BLaER1 (cell line): ENCODE measurements at regions not wholly inside any gene's neighbourhood (a gene's known extent, or its start where the extent isn't known, plus 50 kb on each side); places are given as distances from the start of the nearest gene placed in this dataset.
"Not testable (repeated sequence)": the region's sequence is repeated elsewhere in the genome, so short reads cannot be mapped to it uniquely, and the experiment has no call there.

Source experiments
- H3K27ac ChIP-seq: shearing (Covaris generic); formaldehyde crosslinking; 2 replicates; pipeline ENCODE4 v1.8.1; 2022
- H3K27me3 ChIP-seq: shearing (Covaris generic); formaldehyde crosslinking; 2 replicates; pipeline ENCODE4 v1.8.1; 2022
- H3K36me3 ChIP-seq: shearing (Covaris generic); formaldehyde crosslinking; 2 replicates; pipeline ENCODE4 v1.8.1; 2022
- H3K4me1 ChIP-seq: shearing (Covaris generic); formaldehyde crosslinking; 2 replicates; pipeline ENCODE4 v1.8.1; 2022
- H3K4me2 ChIP-seq: shearing (Covaris generic); formaldehyde crosslinking; 2 replicates; pipeline ENCODE4 v1.8.1; 2022
- H3K4me3 ChIP-seq: shearing (Covaris generic); formaldehyde crosslinking; 2 replicates; pipeline ENCODE4 v1.8.1; 2022
- H3K9ac ChIP-seq: shearing (Covaris generic); formaldehyde crosslinking; 2 replicates; pipeline ENCODE4 v1.8.1; 2022
- H3K9me3 ChIP-seq: shearing (Covaris generic); formaldehyde crosslinking; 2 replicates; pipeline ENCODE4 v1.8.1; 2022
- H4K20me1 ChIP-seq: shearing (Covaris generic); formaldehyde crosslinking; 2 replicates; pipeline ENCODE4 v1.8.1; 2022
- Cebpa-rat ChIP-seq: shearing (Covaris generic); IDR thresholded peaks from 2 replicates; pipeline ENCODE4 v1.8.1; 2022

GRCh38 chr3:31196261-31196660 lies 301.8 kb upstream of the GADL1 start:
- no peak overlapping the region for H3K9ac ChIP-seq
- no peak overlapping the region for H3K4me3 ChIP-seq
- no peak for TF ChIP-seq Cebpa-rat
- H3K4me1 ChIP-seq, result no peaks in the 10 kb centered on the region
- H3K36me3 ChIP-seq, result no peaks in the 10 kb centered on the region
- no peak overlapping the region for H3K4me2 ChIP-seq
- peaks cover 8% of the 10 kb centered on the region for H3K9me3 ChIP-seq
- H4K20me1 ChIP-seq, result no peaks in the 10 kb centered on the region
- no peak overlapping the region for H3K27ac ChIP-seq
- H3K27me3 ChIP-seq, result no peaks in the 10 kb centered on the region

- no peak overlapping the region for H3K9ac ChIP-seq
Observed at GRCh38 chr3:31196881-31197364, 302.5 kb upstream of the GADL1 start.

DNA sequence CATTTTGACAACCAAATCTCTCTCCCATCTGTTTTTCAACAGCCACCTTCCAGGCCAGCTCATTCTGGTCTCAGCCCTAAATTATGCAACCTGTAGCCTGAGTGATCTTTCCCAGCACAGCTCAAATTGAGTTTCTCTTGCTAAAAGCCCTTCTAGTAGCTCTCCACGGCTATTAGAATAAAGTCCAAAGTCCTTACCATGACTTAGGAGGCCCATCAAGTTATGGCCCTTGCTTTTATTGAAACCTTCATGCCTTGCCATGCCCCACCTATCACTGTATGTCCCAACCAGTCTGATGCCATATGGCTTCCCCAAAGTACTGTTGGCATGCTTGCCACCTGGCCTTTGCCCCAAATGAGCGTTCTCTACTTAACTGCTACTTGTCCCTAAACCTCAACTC lies 303.5 kb upstream of the GADL1 start:
- no peak overlapping the region for H3K9ac ChIP-seq
- peaks cover 12% of the 10 kb centered on the region for H3K9me3 ChIP-seq
- H3K36me3 ChIP-seq, result no peaks in the 10 kb centered on the region
- no peak for TF ChIP-seq Cebpa-rat
- H4K20me1 ChIP-seq, result no peaks in the 10 kb centered on the region
- H3K4me1 ChIP-seq, result no peaks in the 10 kb centered on the region
- no peak overlapping the region for H3K27ac ChIP-seq
- H3K27me3 ChIP-seq, result no peaks in the 10 kb centered on the region
- no peak overlapping the region for H3K4me2 ChIP-seq
- H3K4me3 ChIP-seq, result no peak overlapping the region

More at GRCh38 chr3:31196881-31197364, 302.5 kb upstream of the GADL1 start:
- Histone ChIP-seq H3K4me1 (no peaks in the 10 kb centered on the region), H3K27ac (no peak overlapping the region), H4K20me1 (no peaks in the 10 kb centered on the region), H3K9me3 (peaks cover 8% of the 10 kb centered on the region), H3K36me3 (no peaks in the 10 kb centered on the region), H3K27me3 (no peaks in the 10 kb centered on the region), H3K4me2 (no peak overlapping the region), H3K4me3 (no peak overlapping the region)
- TF ChIP-seq Cebpa-rat, result no peak

GRCh38 chr3:31198890-31199289 lies 304.4 kb upstream of the GADL1 start:
- TF ChIP-seq Cebpa-rat, result no peak

DNA sequence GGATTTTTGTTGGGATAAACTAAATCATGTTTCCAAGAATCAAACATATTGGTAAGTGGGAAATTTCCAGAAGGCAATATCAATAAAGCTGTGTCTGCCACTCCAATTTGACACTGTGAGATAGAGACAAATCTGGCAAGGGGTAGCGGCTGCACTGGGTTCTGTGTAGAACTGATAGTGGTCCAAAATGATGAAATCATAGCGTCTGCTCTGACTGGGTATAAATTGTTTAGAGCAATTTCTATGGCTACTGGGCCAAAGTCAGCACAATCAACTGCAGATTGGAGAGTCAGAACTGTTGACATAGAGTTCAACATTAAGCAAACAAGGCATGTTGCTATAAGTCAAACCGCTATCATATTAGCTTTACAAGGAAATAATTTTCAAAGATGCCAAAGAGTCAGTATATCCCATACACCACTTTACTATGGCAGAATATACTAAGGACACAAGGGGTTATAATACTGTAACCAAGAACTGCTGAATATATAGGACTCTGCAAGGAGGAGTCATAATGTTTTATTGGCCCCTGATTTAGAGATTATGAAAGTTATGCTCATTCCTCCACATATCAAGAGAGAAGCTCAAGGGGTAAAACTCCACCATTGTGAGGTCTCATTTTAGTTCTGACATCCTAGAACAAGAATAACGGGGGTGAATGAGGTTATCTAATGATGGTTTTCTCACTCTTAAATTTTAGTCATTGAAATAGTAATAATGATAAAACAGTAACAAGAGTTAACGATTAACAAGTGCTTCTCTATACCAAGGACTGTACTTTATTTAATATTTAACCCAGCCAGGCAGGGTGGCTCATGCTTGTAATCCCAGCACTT lies 309.7 kb upstream of the GADL1 start:
- Histone ChIP-seq H3K27me3 (no peaks in the 10 kb centered on the region), H3K36me3 (no peaks in the 10 kb centered on the region), H3K4me1 (no peaks in the 10 kb centered on the region), H3K4me2 (no peak overlapping the region), H3K4me3 (no peak overlapping the region), H3K27ac (no peak overlapping the region), H4K20me1 (no peaks in the 10 kb centered on the region), H3K9me3 (peaks cover 58% of the 10 kb centered on the region), H3K9ac (no peak overlapping the region)
- TF ChIP-seq Cebpa-rat, result no peak

More at GRCh38 chr3:31198890-31199289, 304.4 kb upstream of the GADL1 start:
- Histone ChIP-seq H3K27me3 (no peaks in the 10 kb centered on the region), H3K4me3 (no peak overlapping the region), H3K36me3 (no peaks in the 10 kb centered on the region), H3K9ac (no peak overlapping the region), H3K4me1 (no peaks in the 10 kb centered on the region), H3K27ac (no peak overlapping the region), H4K20me1 (no peaks in the 10 kb centered on the region), H3K4me2 (no peak overlapping the region), H3K9me3 (peaks cover 16% of the 10 kb centered on the region)

DNA sequence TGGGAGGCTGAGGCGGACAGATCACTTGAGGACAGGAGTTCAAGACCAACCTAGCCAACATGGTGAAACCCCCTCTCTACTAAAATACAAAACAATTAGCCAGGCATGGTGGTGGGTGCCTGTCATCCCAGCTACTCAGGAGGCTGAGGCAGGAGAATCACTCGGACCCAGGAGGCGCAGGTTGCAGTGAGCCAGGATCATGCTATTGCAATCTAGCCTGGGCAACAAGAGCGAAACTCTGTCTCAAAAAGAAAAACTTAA lies 310.3 kb upstream of the GADL1 start:
- not testable (repeated sequence) for H3K27me3 ChIP-seq, H3K27ac ChIP-seq, H3K4me2 ChIP-seq, H3K4me3 ChIP-seq, H4K20me1 ChIP-seq, H3K36me3 ChIP-seq, H3K9ac ChIP-seq, H3K4me1 ChIP-seq
- H3K9me3 ChIP-seq, result peaks cover 63% of the 10 kb centered on the region

- Histone ChIP-seq H3K9ac (no peak overlapping the region), H3K36me3 (peaks cover 4% of the 10 kb centered on the region; the same call in 1 of the 2 replicates), H3K4me2 (no peak overlapping the region), H3K4me3 (no peak overlapping the region), H3K27ac (no peak overlapping the region), H3K27me3 (no peaks in the 10 kb centered on the region), H4K20me1 (no peaks in the 10 kb centered on the region), H3K9me3 (peaks cover 53% of the 10 kb centered on the region), H3K4me1 (peaks cover 42% of the 10 kb centered on the region)
- no peak for TF ChIP-seq Cebpa-rat
Observed at GRCh38 chr3:31210068-31210645, 315.7 kb upstream of the GADL1 start.

- H3K27me3 ChIP-seq, result no peaks in the 10 kb centered on the region
- TF ChIP-seq Cebpa-rat, result no peak
- peak overlapping the region; percentile 77 for H3K4me2 ChIP-seq
- H3K4me3 ChIP-seq, result peak overlapping the region; percentile 40; the same call in 1 of the 2 replicates
- H3K9me3 ChIP-seq, result peaks cover 23% of the 10 kb centered on the region
- peaks cover 81% of the 10 kb centered on the region for H3K4me1 ChIP-seq
- H3K27ac ChIP-seq, result peak overlapping the region; percentile 78
- H4K20me1 ChIP-seq, result no peaks in the 10 kb centered on the region
- H3K9ac ChIP-seq, result peak overlapping the region; percentile 56; the same call in 1 of the 2 replicates
- H3K36me3 ChIP-seq, result peaks cover 4% of the 10 kb centered on the region; the same call in 1 of the 2 replicates
Observed at GRCh38 chr3:31213869-31214486, 318.7 kb upstream of the STT3B start.

DNA sequence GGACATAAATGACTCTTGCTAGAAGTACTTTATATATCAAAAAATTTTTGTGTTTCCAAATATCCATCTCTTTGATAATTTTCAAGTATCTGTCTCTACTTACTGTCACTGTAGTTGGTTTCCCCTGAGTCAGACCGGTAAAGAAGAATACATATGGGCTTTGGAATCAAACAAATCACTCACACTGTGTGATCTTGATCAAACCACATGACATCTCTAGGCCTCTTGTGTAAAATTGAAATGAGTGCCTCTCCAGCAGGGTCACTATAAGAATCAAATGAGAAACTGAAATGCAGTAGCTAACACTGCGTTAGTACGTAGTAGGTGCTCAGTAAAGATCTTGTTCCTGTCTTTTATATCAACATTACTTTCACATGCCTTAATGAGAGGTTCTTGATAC lies 314.6 kb upstream of the STT3B start:
- no peak for TF ChIP-seq Cebpa-rat
- peaks cover 100% of the 10 kb centered on the region for H3K4me1 ChIP-seq
- H3K4me2 ChIP-seq, result peak overlapping the region; percentile 63
- H3K4me3 ChIP-seq, result no peak overlapping the region
- H3K36me3 ChIP-seq, result no peaks in the 10 kb centered on the region
- H3K9ac ChIP-seq, result no peak overlapping the region
- H4K20me1 ChIP-seq, result no peaks in the 10 kb centered on the region
- no peaks in the 10 kb centered on the region; the same call in 1 of the 2 replicates for H3K9me3 ChIP-seq
- no peaks in the 10 kb centered on the region for H3K27me3 ChIP-seq
- peak overlapping the region; percentile 78 for H3K27ac ChIP-seq
